ENCODE measurements at regions not wholly inside any gene's neighbourhood (a gene's known extent, or its start where the extent isn't known, plus 50 kb on each side); places are given as distances from the start of the nearest gene placed in this dataset.
A peak's percentile ranks its signal among the peaks of the same experiment; 100 is the strongest.

GRCh38 chr5:167642779-167643517 is 648.5 kb upstream of the WWC1 start:
- Histone ChIP-seq H3K4me1 (ENCODE audit: low read depth) (peaks cover 32% of the 10 kb centered on the region), H3K27ac (no peak overlapping the region), H3K9me3 (ENCODE audit: low read depth) (no peaks in the 10 kb centered on the region), H3K4me3 (no peak overlapping the region), H3K27me3 (no peaks in the 10 kb centered on the region), H3K36me3 (no peaks in the 10 kb centered on the region)
- no peak for TF ChIP-seq CTCF (IDR thresholded peaks at IDR 0.05; ENCODE audit: low read depth, low read length)
- peak in 1 of 2 donors; percentile 97 for DNase-seq (ENCODE audit: low read depth in 1 of 2, low spot score in 1 of 2)

- H3K4me1 ChIP-seq (ENCODE audit: low read depth) = peaks cover 34% of the 10 kb centered on the region
- DNase-seq (ENCODE audit: low read depth in 1 of 2, low spot score in 1 of 2) = peak in 1 of 2 donors; percentile 81
- H3K27me3 ChIP-seq = no peaks in the 10 kb centered on the region
- H3K36me3 ChIP-seq = no peaks in the 10 kb centered on the region
- TF ChIP-seq CTCF (IDR thresholded peaks at IDR 0.05; ENCODE audit: low read depth, low read length) = no peak
- H3K27ac ChIP-seq = no peak overlapping the region
- H3K9me3 ChIP-seq (ENCODE audit: low read depth) = no peaks in the 10 kb centered on the region
- no peak overlapping the region for H3K4me3 ChIP-seq
Observed at GRCh38 chr5:167643631-167644280, 647.7 kb upstream of the WWC1 start.

GRCh38 chr5:167644619-167645018 is 646.8 kb upstream of the WWC1 start:
- peak in 1 of 2 donors; percentile 39 for DNase-seq (ENCODE audit: low read depth in 1 of 2, low spot score in 1 of 2)
- H3K27me3 ChIP-seq = no peaks in the 10 kb centered on the region

GRCh38 chr5:167649471-167649870 is 642.0 kb upstream of the WWC1 start:
- no peaks in the 10 kb centered on the region for H3K9me3 ChIP-seq (ENCODE audit: low read depth)
- peaks cover 20% of the 10 kb centered on the region for H3K4me1 ChIP-seq (ENCODE audit: low read depth)
- H3K36me3 ChIP-seq = no peaks in the 10 kb centered on the region
- TF ChIP-seq CTCF (IDR thresholded peaks at IDR 0.05; ENCODE audit: low read depth, low read length) = no peak
- no peaks in the 10 kb centered on the region for H3K27me3 ChIP-seq
- no peak overlapping the region for H3K4me3 ChIP-seq
- no peak for DNase-seq (ENCODE audit: low read depth in 1 of 2, low spot score in 1 of 2)
- no peak overlapping the region for H3K27ac ChIP-seq

More at GRCh38 chr5:167644619-167645018, 646.8 kb upstream of the WWC1 start:
- Histone ChIP-seq H3K4me3 (no peak overlapping the region), H3K27ac (no peak overlapping the region), H3K4me1 (ENCODE audit: low read depth) (peaks cover 26% of the 10 kb centered on the region), H3K9me3 (ENCODE audit: low read depth) (no peaks in the 10 kb centered on the region), H3K36me3 (no peaks in the 10 kb centered on the region)
- no peak for TF ChIP-seq CTCF (IDR thresholded peaks at IDR 0.05; ENCODE audit: low read depth, low read length)

- DNase-seq (ENCODE audit: low read depth in 1 of 2, low spot score in 1 of 2) = no peak
- H3K27me3 ChIP-seq = no peaks in the 10 kb centered on the region
- no peak for TF ChIP-seq CTCF (IDR thresholded peaks at IDR 0.05; ENCODE audit: low read depth, low read length)
Observed at GRCh38 chr5:167652690-167653089, 638.8 kb upstream of the WWC1 start.

More at GRCh38 chr5:167652690-167653089, 638.8 kb upstream of the WWC1 start:
- Histone ChIP-seq H3K9me3 (ENCODE audit: low read depth) (no peaks in the 10 kb centered on the region), H3K4me1 (ENCODE audit: low read depth) (peaks cover 7% of the 10 kb centered on the region), H3K36me3 (no peaks in the 10 kb centered on the region), H3K4me3 (no peak overlapping the region), H3K27ac (no peak overlapping the region)

Measured in cardiac muscle cell (in vitro differentiated cells and primary cell).